GM19239 (cell line): ENCODE measurements at regions not wholly inside any gene's neighbourhood (a gene's known extent, or its start where the extent isn't known, plus 50 kb on each side); places are given as distances from the start of the nearest gene placed in this dataset.
"Not testable (repeated sequence)": the region's sequence is repeated elsewhere in the genome, so short reads cannot be mapped to it uniquely, and the experiment has no call there.

Source experiments
- DNase-seq: peaks from one replicate; pipeline ENCODE4 v3.0.0; 2011; ENCODE audit warnings: low spot score; ENCODE audit not compliant: insufficient read length
- FAIRE-seq: peaks from 2 replicates; lab custom pipeline; 2011; peaks lifted over from hg19 to GRCh38; lab: Jason Lieb, UNC

DNA sequence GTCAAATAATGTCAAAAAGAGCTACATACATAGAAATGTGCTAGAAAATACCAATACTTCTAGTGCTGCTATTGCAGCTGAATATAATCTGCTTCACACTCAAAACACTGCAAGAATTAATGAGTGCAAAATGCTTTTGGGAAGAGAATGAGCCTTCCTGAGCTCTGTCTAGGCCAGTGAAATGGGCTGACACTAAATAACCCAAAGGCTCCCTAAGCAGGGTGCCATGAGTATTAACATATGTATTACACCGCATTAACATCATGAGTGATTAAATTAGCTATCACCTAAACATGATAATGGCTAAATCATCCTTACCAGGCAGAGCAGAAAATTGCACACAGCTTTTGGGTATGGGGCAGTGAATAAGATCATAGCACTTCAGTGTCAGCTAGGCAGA lies 806.3 kb upstream of the NECTIN3 start:
- FAIRE-seq = no peak
- no peak for DNase-seq

DNA sequence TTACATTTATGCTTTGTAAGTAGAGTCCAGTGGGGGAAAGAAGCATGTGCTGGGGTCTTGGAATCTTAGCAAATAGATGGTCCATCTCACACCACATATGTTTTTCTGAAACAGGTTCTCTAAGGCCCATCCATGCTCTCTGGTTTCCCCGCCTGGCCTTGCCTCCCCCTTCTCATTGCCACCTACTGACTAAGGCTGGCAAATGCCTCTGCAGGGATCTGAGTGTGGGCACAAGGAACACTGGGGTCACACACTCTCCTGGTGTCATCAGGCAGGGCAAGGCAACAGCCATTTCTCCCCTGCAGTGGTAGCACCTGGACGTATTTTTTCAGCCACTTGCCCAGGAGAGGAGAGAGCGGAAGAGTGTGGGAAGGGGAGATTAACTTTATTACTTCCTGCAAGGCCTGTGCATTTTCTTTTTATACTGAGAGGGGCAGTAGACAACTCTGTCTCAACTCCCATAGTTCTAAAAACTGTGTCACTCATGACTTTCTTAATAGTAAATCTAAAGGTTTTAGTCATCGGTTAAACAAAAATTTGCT lies 804.2 kb upstream of the NECTIN3 start:
- FAIRE-seq = no peak
- no peak for DNase-seq

DNA sequence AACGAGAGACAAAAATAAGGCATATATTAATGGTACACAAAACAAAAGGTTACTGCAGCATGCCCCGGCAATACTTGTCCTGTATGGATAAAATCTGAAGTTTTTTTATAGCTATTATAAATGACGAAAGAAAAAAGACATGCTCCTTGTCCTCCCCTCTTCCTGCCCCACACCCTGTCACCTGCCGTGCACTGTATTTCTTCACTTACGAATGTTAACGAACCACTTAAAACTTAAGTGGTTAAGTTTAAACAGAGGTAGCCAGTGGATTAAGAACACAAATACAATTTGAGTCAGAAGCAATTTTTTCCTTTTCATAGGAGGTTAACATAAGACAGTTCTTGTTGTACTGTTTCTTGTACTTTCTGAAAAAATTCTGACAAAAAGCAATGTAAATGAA lies 799.1 kb upstream of the NECTIN3 start:
- FAIRE-seq = no peak

DNA sequence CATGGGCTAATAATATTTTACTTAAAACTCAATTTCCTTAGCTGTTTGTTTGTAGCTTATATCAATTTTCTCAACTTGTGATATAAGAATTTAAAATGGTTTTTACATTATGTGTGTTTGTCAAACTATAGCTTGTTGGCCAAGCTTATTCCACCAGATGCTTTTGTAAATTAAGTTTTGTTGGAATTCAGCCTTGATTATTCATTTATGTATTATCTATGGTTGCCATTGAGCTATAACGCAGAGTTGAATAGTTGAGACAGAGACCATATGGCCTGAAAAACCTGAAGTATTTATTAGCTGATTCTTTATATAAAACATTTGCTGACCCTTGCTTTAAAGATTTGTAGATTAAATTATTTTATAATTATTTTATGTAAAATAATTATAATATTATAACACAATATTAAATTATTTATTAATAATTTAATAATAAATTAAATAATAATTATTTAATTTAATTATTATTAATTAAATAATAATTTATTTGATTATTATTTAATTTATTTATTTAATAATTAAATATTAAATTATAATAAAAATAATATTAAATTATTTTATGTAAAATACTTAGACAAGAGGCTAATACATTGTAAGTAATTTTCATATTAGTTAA lies 779.6 kb upstream of the NECTIN3 start:
- no peak for FAIRE-seq
- DNase-seq = no peak

More for the DNA sequence above, 799.1 kb upstream of the NECTIN3 start:
- no peak for DNase-seq

DNA sequence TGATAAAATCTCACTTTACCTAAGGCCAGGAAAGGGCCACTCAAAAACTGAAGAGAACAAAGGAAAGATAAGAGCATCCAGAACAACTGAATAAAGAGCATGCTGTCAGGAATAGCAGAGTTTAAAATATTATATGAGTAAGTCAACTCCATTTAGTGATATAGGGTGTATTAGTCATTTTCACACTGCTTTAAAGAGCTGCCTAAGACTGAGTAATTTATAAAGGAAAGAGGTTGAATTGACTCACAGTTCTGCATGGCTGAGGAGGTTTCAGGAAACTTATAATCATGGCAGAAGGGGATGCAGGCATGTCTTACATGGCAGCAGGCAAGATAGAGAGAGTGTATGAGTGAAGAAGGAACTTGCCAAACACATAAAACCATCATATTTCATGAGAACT lies 778.0 kb upstream of the NECTIN3 start:
- no peak for FAIRE-seq
- DNase-seq = no peak

DNA sequence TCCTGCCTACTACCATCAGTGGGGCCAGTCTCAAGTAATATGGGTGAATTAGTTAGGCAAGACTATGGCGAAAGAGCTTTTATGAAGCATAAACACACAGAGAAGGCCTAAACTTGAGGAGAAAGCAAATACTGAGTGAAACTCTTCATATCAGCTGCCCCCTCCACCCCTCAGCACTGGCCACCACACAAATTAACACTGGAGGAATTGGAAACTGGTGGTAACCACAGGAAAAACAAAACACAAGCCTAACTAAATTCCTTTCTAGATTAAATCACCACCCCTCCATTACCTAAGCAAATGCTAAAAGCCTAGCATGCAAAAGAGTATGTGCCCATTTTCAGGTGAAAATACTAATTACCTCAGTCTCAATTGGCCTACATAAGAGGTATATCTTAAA lies 774.7 kb upstream of the NECTIN3 start:
- no peak for DNase-seq
- FAIRE-seq = no peak

DNA sequence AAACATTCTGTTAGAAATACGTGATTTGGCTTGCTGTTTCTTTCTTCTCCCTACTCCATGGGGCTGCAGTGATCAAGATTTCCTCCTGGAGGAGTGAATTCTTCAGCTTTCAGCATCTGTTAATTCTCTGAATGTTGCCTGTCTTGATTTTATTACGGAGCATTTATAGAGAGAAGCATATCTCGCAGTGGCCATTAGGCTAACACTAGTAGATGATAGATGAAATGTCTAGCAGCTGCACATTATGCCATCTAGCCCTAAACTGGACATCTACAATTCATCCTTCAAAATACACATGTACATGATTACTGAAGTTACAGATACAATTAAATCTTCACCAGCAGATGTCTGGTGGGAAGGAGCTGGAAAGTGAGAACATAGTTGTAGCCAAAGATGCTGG lies 769.8 kb upstream of the NECTIN3 start:
- DNase-seq (no peak), FAIRE-seq (no peak)

DNA sequence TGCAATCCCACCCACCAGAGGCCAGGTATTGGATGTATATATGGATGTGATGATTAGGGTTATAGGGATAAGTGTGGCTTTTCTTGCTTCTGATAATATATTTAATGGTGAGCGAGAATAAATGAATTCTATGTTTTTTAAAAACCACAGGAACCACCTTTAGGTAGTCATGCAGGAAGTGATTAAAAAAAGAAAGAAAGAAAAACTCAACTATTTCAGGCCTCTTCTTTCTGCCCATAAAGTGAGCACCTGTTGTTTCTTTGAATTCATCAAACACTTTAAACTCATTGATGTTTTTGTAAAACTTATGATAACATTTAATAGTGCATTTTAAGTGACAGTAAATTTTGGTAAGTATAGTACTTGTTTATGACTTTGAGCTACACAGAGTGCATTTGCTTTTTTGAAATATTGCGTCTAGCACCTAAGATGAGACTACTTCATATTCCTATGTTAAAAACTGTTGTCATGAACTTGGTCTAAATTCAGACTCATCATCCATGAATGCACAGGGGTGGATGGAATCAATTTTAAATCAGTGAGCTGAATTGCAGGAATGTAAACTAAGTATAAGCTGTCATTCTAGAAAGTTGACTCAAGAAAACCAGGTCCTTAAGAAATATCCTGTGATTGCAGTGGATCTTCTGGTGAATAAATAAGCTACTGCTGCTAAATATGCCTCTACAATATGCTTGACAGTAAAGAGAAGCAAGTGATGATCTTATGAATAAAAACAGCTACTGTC lies 764.4 kb upstream of the NECTIN3 start:
- FAIRE-seq = no peak
- DNase-seq = no peak

DNA sequence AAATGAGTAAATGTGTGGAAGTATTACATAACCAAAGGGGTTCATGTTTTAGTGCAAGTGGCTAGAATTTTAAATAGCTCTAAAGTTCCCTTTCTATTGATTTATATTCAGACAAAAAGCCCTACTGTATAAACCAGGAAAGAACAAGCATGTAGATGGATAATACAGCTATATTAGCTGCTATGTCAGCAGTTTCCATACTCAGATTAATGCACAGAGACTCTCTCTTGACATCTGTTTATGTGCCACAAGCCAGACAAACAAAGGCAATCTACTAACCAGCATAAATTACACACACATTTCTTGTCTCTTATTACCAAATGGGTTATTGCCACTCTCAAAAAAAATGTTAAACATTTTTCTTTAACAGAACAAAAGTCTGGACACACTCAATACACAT lies 760.1 kb upstream of the NECTIN3 start:
- FAIRE-seq = no peak
- DNase-seq = no peak

DNA sequence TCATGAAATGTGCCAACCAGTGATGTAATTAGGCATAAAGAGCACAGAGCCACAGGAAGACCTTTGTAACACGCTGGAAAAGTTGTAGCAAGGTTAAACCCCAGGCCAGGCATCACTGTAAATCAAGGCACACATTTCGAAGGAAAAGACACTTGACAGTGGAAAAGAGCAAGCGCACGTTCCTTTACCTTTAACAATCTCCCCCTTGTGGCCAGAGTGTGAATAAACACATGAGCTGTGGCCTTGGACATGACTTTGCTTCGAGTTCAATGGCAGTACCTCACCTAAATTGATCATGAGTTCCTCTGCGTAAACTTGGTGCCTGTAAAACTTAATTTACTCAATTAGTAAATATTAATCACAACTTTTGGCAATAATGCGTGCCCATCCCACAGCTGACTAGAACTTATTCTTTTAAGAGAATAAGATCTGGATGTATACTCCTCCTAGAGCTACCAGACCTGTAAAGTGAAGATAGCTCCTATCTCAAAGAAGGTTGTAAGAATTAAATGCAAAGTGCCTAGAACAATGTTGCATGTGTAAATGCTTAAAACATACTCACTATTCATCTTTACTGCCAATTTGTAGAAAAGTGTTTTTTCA lies 757.0 kb upstream of the NECTIN3 start:
- FAIRE-seq = peak; percentile 14

DNA sequence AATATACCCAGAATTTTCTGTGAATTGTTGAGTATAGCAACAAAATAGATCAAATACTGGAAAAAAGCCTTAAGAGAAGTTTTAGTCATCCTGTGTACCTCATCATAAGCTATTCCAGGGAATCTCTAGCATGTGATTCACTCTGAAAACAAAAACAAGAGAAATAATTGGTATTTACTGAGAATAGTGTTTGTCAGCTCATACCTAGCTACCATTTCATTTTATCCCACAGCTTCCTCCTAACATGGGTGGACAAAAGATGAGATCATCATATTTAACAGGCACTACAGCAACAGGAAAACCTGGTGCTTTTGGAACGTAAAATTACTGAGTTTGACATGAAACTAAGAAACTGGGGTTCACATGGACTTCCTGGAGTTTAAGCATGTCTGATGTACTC lies 753.5 kb upstream of the NECTIN3 start:
- FAIRE-seq = no peak
- DNase-seq = no peak

More for the DNA sequence above, 757.0 kb upstream of the NECTIN3 start:
- DNase-seq = peak; percentile 22

DNA sequence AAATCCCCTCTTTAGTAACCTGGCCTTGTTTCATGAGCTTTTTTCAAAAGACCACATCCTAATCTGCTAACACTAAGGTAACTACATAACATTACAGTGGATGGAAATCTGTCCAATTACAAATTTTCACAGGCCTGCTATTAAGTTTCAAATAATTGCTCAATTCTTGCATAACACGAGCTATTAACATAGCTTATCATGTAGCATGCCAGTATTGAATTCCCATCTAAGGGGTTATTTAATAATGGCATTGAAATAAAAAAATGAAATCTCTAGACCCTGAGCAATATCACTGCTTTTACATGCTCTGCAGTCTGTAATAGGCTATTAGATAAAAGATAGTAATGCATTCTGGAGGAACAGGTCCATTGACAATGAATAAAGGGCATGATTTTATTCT lies 748.3 kb upstream of the NECTIN3 start:
- no peak for DNase-seq
- FAIRE-seq = no peak

DNA sequence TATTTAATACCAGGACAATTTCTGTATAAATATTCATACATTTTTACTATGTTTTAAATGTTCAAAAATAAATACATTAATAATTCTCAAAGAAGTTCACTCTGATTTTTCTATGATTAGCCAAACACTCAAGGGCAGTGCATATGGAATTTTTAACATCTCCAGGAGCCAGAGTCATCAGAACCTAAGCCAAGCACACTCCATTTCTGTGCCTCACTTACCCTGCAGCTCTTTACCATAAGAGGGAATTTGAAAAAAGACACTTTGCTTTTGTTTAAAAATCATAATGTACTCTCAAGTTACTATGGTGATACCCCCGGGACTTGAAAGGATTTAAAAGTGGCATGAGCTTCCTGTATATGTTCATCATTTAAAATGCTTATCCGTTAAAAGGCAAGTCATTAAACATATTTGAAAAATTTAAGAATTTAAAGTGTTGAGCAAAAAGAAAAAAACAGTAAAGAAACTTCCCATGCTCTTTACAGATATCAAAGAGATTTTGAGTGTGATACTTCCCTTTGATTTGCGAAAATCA lies 747.4 kb upstream of the NECTIN3 start:
- DNase-seq = no peak
- no peak for FAIRE-seq

DNA sequence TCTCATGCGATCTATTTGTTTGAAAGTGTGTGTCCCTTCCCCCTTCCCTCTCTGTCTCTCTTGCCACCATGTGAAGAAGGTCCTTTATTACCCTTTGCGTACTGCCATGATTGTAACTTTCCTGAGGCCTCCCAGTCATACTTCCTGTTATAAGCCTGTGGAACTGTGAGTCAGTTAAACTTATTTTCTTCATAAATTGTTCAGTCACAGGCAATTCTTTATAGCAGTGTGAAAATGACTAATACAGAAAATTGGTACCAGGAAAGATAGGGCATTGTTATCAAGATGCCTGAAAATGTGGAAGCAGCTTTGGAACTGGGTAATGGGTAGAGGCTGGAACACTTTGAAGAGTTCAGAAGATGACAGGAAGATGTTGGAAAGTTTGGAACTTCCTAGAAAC lies 743.7 kb upstream of the NECTIN3 start:
- DNase-seq (no peak), FAIRE-seq (no peak)

DNA sequence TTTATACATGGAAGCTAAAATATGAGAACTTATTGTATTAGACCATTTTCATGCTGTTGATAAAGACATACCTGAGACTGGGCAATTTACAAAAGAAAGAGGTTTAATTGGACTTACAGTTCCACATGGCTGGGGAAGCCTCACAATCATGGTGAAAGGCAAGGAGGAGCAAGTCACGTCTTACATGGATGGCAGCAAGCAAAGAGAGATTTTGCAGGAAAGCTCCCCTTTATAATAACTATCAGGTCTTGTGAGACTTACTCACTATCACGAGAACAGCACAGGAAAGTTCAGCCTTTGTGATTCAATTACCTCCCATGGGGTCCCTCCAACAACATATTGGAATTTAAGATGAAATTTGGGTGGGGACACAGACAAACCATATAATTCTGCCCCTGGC lies 740.1 kb upstream of the NECTIN3 start:
- FAIRE-seq, DNase-seq: not testable (repeated sequence)

DNA sequence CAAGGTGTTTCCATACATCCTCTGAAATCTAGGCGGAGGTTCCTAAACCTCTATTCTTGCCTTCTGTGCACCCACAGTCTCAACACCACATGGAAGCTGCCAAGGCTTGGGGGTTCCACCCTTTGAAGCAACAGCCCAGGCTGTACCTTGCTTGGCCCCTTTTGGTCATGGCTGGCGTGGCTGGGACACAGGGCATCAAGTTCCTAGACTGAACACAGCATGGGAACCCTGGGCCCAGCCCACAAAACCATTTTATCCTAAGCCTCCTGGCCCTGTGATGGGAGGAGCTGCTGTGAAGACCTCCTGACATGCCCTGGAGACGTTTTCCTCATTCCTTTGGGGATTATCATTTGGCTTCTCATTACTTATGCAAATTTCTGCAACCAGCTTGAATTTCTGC lies 739.0 kb upstream of the NECTIN3 start:
- FAIRE-seq = no peak
- DNase-seq = no peak

DNA sequence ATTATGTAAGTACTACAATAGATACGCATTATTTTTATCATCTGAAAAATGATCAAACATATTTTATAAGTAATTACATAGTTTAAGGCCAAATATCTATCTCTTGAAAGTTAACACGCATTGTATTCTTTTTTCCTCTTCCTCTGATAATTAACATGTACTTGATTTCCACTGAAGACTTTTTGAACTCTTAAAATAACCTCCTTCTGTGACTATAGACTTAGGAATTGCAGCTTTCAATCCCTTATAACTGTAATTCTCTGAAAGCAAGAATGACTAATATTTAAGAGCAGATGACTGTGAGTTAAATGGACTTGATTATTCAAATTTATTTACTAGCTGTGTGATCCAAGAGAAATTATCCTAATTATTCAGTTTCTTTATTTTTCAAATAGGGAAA lies 730.6 kb upstream of the NECTIN3 start:
- DNase-seq (no peak), FAIRE-seq (no peak)

DNA sequence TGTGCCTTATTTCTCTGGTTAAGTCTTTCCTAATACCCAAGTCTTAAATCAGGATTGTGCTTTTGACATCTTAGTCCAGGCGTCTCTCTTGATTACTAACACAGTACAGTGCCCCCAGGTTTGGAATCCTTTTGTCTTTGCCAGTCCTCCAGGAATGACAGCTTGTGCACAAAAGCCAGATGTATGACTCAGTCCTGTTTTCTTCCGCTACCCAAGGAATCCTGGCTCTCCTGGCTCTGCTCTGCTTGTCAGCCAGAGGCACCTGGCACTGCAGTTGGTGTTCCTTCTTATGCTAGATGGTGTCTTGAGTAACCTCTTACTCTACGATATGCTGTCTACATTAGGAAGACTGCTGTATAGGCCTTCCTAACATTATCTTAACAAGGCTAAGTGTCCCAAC lies 728.2 kb upstream of the NECTIN3 start:
- DNase-seq (no peak), FAIRE-seq (no peak)

DNA sequence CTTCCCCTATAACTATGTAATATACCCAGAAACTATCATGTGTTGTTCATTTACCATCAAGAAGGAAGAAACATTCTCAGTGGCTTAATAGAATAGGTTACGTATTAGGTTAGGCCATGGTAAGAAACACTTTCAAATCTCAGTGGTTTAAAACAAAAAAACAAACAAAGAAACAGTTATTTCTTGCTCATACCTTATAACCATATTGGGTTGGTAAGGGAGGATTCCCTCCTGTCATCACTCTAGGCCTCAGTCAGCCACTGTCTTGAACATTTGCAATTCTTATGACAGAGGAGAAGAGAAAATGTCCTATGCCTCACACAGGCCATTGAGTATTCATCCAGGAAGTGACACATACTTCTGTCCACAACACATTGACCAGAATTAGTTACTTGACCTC lies 727.7 kb upstream of the NECTIN3 start:
- FAIRE-seq = peak; percentile 92
- DNase-seq = no peak

DNA sequence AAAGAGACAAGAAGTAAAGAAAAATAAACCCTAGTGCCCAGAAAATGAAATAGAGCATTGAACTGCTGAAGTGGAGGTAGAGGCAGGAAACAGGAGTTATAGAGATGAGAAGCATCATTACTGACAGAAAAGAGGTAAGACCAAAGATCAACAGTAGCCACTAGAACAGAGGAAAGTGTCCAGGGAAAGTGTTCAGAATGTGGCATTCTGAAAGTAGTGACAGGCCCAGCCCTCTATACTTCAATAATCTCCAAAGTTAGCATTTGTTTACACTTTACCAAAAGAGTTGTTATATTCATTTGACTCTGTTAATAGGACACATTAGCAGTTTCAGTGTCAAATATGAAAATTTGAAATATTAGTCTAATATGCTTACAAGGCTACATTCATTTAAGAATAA lies 727.1 kb upstream of the NECTIN3 start:
- no peak for FAIRE-seq
- no peak for DNase-seq
